ENCODE measurements at regions not wholly inside any gene's neighbourhood (a gene's known extent, or its start where the extent isn't known, plus 50 kb on each side); places are given as distances from the start of the nearest gene placed in this dataset.

DNA sequence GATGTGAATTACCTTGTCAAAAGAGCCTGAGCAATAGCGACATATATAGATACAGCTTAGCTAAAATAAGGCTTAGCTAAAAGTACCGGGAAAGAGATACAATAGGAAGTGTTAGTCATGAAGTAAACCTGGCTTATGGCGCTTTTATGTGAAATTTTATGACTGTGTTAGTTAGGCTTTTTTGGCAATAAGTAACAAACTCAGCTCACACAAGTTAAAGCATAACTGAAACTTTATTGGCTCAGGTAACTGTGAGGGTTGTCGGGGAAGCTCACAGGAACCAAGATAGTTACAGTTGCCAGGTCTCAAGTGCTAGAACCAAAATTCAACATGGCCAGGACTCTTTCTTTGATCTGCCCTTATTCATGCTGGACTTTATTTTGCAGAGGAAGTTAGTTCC lies 925.0 kb upstream of the GYPC start:
- Histone ChIP-seq H3K9me3 (replicated peaks; ENCODE audit: control insufficient read depth, insufficient read depth, low read length) (no peaks in the 10 kb centered on the region; the same call in 2 of the 3 replicates), H3K4me1 (ENCODE audit: control insufficient read depth, insufficient read depth, low read length) (no peaks in the 10 kb centered on the region), H3K36me3 (ENCODE audit: control insufficient read depth in 2 of 2, insufficient read depth in 2 of 2, low read length in 1 of 2) (no peaks in the 10 kb centered on the region), H3K4me2 (ENCODE audit: control insufficient read depth, insufficient read depth) (no peak overlapping the region), H3K79me2 (ENCODE audit: control insufficient read depth, insufficient read depth, low read length) (no peaks in the 10 kb centered on the region), H3K9ac (ENCODE audit: control insufficient read depth, insufficient read depth, low read length) (no peak overlapping the region), H3K27me3 (replicated peaks in 1 of 2; ENCODE audit: control insufficient read depth in 2 of 2, insufficient read depth in 2 of 2, low read length in 1 of 2) (no peaks in the 10 kb centered on the region), H2AFZ (ENCODE audit: control insufficient read depth, low read depth, low read length) (no peak overlapping the region), H3K27ac (ENCODE audit: control insufficient read depth, insufficient read depth) (no peak overlapping the region), H4K20me1 (ENCODE audit: control insufficient read depth, insufficient read depth) (no peaks in the 10 kb centered on the region), H3K4me3 (no peak overlapping the region)
- ATAC-seq, result no peak
- ChIA-PET RAD21 (ENCODE audit: unreplicated experiment) (interaction anchor here (1.4 kb wide), 1 partner anchor 88 kb away, joined by 3 read pairs; no protein-coding TSS in a partner anchor), CTCF (interaction anchor here (1.1 kb wide), 1 partner anchor 17 kb away, joined by 3 read pairs; no protein-coding TSS in a partner anchor), SMC1A (ENCODE audit: uncharacterized antibody, unreplicated experiment) (interaction anchor here (1.1 to 1.7 kb wide), 4 partner anchors 10 to 23 kb away, joined by 3 to 5 read pairs (median 3); no protein-coding TSS in a partner anchor), POLR2A (no interaction called here)
- 35% methylated on average over 4 of the region's 4 CpGs for WGBS (ENCODE audit: insufficient coverage, insufficient replicate concordance, low lambda C conversion rate, missing lambda C conversion rate)
- intact Hi-C loops (cut with micrococcal nuclease; ENCODE audit: unreplicated experiment) (no loop called here), in situ Hi-C loops (cut with MboI) (no loop called here)
- no peak for FAIRE-seq
- BruUV-seq (replicated peaks), result no TSS peak
- DNase-seq (ENCODE audit: low read depth, low spot score), result no peak
- no peak for TF ChIP-seq CBX5 (IDR thresholded peaks at IDR 0.05; ENCODE audit: low read depth)

DNA sequence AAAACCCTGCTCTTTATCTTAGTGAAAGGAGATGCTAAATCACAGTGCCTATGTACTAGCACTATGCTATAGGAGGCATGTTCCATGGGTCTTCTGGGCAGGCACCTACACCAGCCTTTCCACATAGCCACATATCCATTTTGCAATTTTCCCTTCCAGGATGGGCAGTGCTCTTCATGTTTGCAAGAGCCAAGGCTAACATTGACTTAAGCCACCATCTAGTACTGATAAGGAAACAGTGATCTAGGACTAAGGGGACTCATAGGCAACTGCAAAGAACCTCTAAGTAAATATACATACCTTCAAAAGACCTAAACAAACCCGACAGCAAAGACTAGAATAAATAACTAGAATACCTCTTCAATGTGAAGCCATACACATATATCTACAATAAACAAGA lies 919.7 kb upstream of the GYPC start:
- POLR2A ChIA-PET, result no interaction called here
- TF ChIP-seq BRCA1 (IDR thresholded peaks at IDR 0.05; ENCODE audit: low read depth, low read length), result no peak
- TF ChIP-seq BHLHE40 (IDR thresholded peaks at IDR 0.05; ENCODE audit: borderline replicate concordance in 1 of 2, low read depth in 2 of 2, low read length in 1 of 2), result no peak
- TF ChIP-seq PAX8 (IDR thresholded peaks at IDR 0.05), result no peak
- TF ChIP-seq, protein P1, sequence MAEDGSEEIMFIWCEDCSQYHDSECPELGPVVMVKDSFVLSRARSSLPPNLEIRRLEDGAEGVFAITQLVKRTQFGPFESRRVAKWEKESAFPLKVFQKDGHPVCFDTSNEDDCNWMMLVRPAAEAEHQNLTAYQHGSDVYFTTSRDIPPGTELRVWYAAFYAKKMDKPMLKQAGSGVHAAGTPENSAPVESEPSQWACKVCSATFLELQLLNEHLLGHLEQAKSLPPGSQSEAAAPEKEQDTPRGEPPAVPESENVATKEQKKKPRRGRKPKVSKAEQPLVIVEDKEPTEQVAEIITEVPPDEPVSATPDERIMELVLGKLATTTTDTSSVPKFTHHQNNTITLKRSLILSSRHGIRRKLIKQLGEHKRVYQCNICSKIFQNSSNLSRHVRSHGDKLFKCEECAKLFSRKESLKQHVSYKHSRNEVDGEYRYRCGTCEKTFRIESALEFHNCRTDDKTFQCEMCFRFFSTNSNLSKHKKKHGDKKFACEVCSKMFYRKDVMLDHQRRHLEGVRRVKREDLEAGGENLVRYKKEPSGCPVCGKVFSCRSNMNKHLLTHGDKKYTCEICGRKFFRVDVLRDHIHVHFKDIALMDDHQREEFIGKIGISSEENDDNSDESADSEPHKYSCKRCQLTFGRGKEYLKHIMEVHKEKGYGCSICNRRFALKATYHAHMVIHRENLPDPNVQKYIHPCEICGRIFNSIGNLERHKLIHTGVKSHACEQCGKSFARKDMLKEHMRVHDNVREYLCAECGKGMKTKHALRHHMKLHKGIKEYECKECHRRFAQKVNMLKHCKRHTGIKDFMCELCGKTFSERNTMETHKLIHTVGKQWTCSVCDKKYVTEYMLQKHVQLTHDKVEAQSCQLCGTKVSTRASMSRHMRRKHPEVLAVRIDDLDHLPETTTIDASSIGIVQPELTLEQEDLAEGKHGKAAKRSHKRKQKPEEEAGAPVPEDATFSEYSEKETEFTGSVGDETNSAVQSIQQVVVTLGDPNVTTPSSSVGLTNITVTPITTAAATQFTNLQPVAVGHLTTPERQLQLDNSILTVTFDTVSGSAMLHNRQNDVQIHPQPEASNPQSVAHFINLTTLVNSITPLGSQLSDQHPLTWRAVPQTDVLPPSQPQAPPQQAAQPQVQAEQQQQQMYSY (CRISPR knock-in tag; IDR thresholded peaks at IDR 0.05), result no peak
- TF ChIP-seq CHD2 (IDR thresholded peaks at IDR 0.05; ENCODE audit: borderline replicate concordance, low read depth, low read length), result no peak
- no peak for TF ChIP-seq SMAD1 (IDR thresholded peaks at IDR 0.05; ENCODE audit: low read depth, partially characterized antibody)
- in situ Hi-C loops (cut with MboI) (no loop called here), intact Hi-C loops (cut with micrococcal nuclease; ENCODE audit: unreplicated experiment) (no loop called here)
- FAIRE-seq, result no peak
- no peak overlapping the region for H2AFZ ChIP-seq (ENCODE audit: control insufficient read depth, low read depth, low read length)
- no peak for ATAC-seq
- no peaks in the 10 kb centered on the region for H3K36me3 ChIP-seq (ENCODE audit: control insufficient read depth in 2 of 2, insufficient read depth in 2 of 2, low read length in 1 of 2)
- BruUV-seq (replicated peaks), result no TSS peak
- WGBS (ENCODE audit: insufficient coverage, insufficient replicate concordance, low lambda C conversion rate, missing lambda C conversion rate), result 7% methylated on average over 1 of the region's 1 CpG
- no peak overlapping the region for H3K4me2 ChIP-seq (ENCODE audit: control insufficient read depth, insufficient read depth)
- H4K20me1 ChIP-seq (ENCODE audit: control insufficient read depth, insufficient read depth), result no peaks in the 10 kb centered on the region
- RAD21 ChIA-PET (ENCODE audit: unreplicated experiment), result no interaction called here
- H3K4me3 ChIP-seq, result no peak overlapping the region
- H3K27ac ChIP-seq (ENCODE audit: control insufficient read depth, insufficient read depth), result no peak overlapping the region
- CTCF ChIA-PET, result no interaction called here
- no peaks in the 10 kb centered on the region for H3K27me3 ChIP-seq (replicated peaks in 1 of 2; ENCODE audit: control insufficient read depth in 2 of 2, insufficient read depth in 2 of 2, low read length in 1 of 2)
- H3K9ac ChIP-seq (ENCODE audit: control insufficient read depth, insufficient read depth, low read length), result no peak overlapping the region
- no peaks in the 10 kb centered on the region for H3K4me1 ChIP-seq (ENCODE audit: control insufficient read depth, insufficient read depth, low read length)
- H3K9me3 ChIP-seq (replicated peaks; ENCODE audit: control insufficient read depth, insufficient read depth, low read length), result no peaks in the 10 kb centered on the region; the same call in 2 of the 3 replicates
- H3K79me2 ChIP-seq (ENCODE audit: control insufficient read depth, insufficient read depth, low read length), result no peaks in the 10 kb centered on the region
- SMC1A ChIA-PET (ENCODE audit: uncharacterized antibody, unreplicated experiment), result no interaction called here
- DNase-seq (ENCODE audit: low read depth, low spot score), result no peak

All from GM12878 (cell line).